Lung (tissue), 11 donors: ENCODE measurements at regions not wholly inside any gene's neighbourhood (a gene's known extent, or its start where the extent isn't known, plus 50 kb on each side); places are given as distances from the start of the nearest gene placed in this dataset.
A peak's percentile ranks its signal among the peaks of the same experiment; 100 is the strongest.

Experiments used
- ATAC-seq: fragments of 200-7000 bp; cut with Tn5 transposase; one replicate; pipeline ENCODE4 v1.9.1; 2020; ENCODE audit warnings: moderate number of reproducible peaks; ENCODE audit not compliant: insufficient read depth, low FRiP score
- DNase-seq, 3 donors: peaks; one replicate each; pipeline ENCODE4 v3.0.0-alpha.2; 2013 to 2017
- H3K27ac ChIP-seq, 2 donors: one replicate each; pipeline ENCODE4 v1.5.1; 2013; ENCODE audit warnings: mild to moderate bottlenecking in 2 of 2, moderate library complexity in 2 of 2, control low read depth in 1 of 2, inconsistent platforms in 1 of 2, low read depth in 1 of 2, low read length in 1 of 2
- H3K27me3 ChIP-seq, 3 donors: one replicate each; pipeline ENCODE4 v1.5.1; 2013; ENCODE audit warnings: low read length in 2 of 3; ENCODE audit not compliant: control insufficient read depth in 3 of 3, insufficient read depth in 3 of 3
- H3K36me3 ChIP-seq, 4 donors: one replicate each; pipeline ENCODE4 v1.5.1; 2013; ENCODE audit warnings: low read length in 4 of 4, mild to moderate bottlenecking in 1 of 4, moderate library complexity in 1 of 4; ENCODE audit not compliant: control insufficient read depth in 4 of 4, insufficient read depth in 4 of 4
- H3K4me1 ChIP-seq, 5 donors: one replicate each; pipeline ENCODE4 v1.5.1; 2013; ENCODE audit warnings: low read length in 5 of 5, mild to moderate bottlenecking in 2 of 5, moderate library complexity in 1 of 5; ENCODE audit not compliant: control insufficient read depth in 5 of 5, insufficient read depth in 5 of 5
- H3K4me3 ChIP-seq: one replicate; pipeline ENCODE4 v1.5.1; 2013; ENCODE audit warnings: mild to moderate bottlenecking, control low read depth, moderate library complexity
- H3K9ac ChIP-seq, 2 donors: one replicate each; pipeline ENCODE4 v1.5.1; 2013; ENCODE audit warnings: low read length in 2 of 2, control low read depth in 1 of 2; ENCODE audit not compliant: insufficient read depth in 1 of 2
- H3K9me3 ChIP-seq, 4 donors: one replicate each; pipeline ENCODE4 v1.5.1; 2013; ENCODE audit warnings: low read length in 3 of 4, mild to moderate bottlenecking in 1 of 4, moderate library complexity in 1 of 4; ENCODE audit not compliant: control insufficient read depth in 4 of 4, insufficient read depth in 3 of 4
- WGBS, 2 donors: extraction: QIAGEN DNeasy Blood & Tissue Kit; methylation state at CpG; one replicate each; pipeline ENCODE4 v1.1.7; 2013; 5-methylcytosine and 5-hydroxymethylcytosine counted together
- TF ChIP-seq, protein P1 (sequence below): IDR thresholded peaks from 2 replicates; pipeline ENCODE4 v1.5.1; 2012; ENCODE audit warnings: mild to moderate bottlenecking; ENCODE audit errors: control extremely low read depth, extremely low read depth
- donor health status: control.
- donor health status: control.
- donor health status: Bipolar disorder and iron deficiency.
- donor health status: healthy.
- donor health status: DM: yes; HTN: yes; CAD: no.

DNA sequence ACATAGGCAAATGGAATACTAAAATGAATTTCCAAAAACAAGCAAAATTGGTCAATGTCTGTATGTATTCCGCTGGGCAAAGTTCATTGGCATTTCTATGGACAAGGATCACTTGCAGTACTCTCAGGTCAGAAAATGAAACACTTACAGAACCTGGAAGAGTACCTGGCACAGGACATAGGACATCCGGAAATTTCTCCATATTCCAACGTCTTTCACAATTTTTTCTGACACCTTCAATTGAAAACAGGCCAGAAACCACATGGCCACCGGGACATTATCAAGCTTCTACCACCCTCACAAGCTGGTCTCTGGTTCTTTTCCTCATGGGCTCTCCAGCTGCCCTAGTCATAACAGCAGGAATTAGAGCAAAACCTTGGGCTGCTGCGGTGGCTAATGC is 96.9 kb upstream of the MSH6 start:
- Histone ChIP-seq H3K27ac (no peak overlapping the region), H3K9ac (no peak overlapping the region), H3K4me3 (no peak overlapping the region), H3K27me3 (no peaks in the 10 kb centered on the region), H3K36me3 (no peaks in the 10 kb centered on the region), H3K4me1 (no peaks in the 10 kb centered on the region), H3K9me3 (peaks cover 0 to 4% (median 0%) of the 10 kb centered on the region in 4 donors)
- DNase-seq = no peak
- 84 to 86% methylated on average over 5 of the region's 5 CpGs for WGBS, 2 donors
- peak; percentile 34 for ATAC-seq
- TF ChIP-seq, protein P1, sequence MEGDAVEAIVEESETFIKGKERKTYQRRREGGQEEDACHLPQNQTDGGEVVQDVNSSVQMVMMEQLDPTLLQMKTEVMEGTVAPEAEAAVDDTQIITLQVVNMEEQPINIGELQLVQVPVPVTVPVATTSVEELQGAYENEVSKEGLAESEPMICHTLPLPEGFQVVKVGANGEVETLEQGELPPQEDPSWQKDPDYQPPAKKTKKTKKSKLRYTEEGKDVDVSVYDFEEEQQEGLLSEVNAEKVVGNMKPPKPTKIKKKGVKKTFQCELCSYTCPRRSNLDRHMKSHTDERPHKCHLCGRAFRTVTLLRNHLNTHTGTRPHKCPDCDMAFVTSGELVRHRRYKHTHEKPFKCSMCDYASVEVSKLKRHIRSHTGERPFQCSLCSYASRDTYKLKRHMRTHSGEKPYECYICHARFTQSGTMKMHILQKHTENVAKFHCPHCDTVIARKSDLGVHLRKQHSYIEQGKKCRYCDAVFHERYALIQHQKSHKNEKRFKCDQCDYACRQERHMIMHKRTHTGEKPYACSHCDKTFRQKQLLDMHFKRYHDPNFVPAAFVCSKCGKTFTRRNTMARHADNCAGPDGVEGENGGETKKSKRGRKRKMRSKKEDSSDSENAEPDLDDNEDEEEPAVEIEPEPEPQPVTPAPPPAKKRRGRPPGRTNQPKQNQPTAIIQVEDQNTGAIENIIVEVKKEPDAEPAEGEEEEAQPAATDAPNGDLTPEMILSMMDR = no peak

DNA sequence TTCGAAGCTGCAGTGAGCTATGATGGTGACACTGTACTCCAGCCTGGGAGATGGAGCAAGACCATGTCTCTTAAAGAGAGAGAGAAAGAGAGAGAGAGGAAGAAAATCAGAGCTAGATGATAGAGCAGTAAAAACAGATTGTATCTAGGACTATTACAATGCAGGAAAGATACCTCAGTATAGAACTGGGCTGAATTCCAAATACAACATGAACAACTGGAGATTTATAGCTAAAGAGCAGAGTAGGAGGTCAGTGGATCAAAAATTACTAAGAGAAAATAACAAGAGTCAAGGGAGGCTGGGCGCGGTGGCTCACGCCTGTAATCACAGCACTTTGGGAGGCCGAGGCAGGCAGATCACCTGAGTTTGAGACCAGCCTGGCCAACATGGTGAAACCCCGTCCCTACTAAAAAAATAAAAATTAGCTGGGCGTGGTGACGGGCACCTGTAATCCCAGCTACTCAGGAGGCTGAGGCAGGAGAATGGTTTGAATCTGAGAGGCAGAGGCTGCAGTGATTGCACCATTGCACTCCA is 100.7 kb upstream of the MSH6 start:
- Histone ChIP-seq H3K4me1 (no peaks in the 10 kb centered on the region), H3K4me3 (no peak overlapping the region), H3K9me3 (no peaks in the 10 kb centered on the region), H3K9ac (no peak overlapping the region), H3K27me3 (no peaks in the 10 kb centered on the region), H3K36me3 (no peaks in the 10 kb centered on the region), H3K27ac (no peak overlapping the region)
- ATAC-seq (no peak), DNase-seq (no peak)
- 95 to 96% methylated on average over 8 of the region's 8 CpGs for WGBS, 2 donors
- TF ChIP-seq, protein P1 = no peak

DNA sequence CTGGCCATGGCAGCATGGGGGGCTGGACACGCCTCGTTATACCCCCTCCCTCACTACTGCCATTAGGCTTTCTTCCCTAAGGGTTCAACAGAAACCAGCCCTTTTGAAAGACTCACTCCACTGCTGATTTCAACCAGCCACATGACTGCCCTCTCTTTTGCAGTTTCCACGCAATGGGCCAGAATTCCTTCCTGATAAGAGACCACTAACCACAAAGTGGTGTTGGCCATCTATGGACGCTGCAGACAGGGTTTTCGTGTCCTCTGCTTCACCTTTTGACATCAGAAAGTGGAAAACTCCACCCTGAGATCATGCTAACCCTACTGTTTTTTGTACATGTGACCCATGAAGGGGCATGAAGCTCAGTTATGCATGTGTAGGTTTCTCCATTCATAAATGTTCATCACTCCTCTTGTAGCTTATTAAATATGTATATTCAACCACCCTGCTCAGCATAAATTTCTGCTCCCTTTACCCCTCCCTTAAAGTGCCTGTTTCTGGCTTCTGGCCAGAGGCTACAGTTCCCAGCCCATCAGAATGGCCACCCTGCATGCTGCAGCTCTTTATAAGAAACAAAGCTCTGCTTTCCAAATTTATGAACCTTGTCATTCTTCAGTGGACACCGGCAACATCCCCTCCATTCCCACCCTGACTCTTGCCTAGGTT is 105.6 kb upstream of the KCNK12 start:
- DNase-seq = no peak
- H3K36me3 ChIP-seq = no peaks in the 10 kb centered on the region
- H3K27me3 ChIP-seq = no peaks in the 10 kb centered on the region
- H3K9ac ChIP-seq = no peak overlapping the region
- TF ChIP-seq, protein P1 = no peak
- H3K4me3 ChIP-seq = no peak overlapping the region
- peaks cover 0 to 3% (median 0%) of the 10 kb centered on the region in 4 donors for H3K9me3 ChIP-seq
- H3K27ac ChIP-seq = no peak overlapping the region
- WGBS, 2 donors = 73 to 77% methylated on average over 6 of the region's 6 CpGs
- no peak for ATAC-seq
- no peaks in the 10 kb centered on the region for H3K4me1 ChIP-seq
